ENCODE measurements at regions not wholly inside any gene's neighbourhood (a gene's known extent, or its start where the extent isn't known, plus 50 kb on each side); places are given as distances from the start of the nearest gene placed in this dataset.

DNA sequence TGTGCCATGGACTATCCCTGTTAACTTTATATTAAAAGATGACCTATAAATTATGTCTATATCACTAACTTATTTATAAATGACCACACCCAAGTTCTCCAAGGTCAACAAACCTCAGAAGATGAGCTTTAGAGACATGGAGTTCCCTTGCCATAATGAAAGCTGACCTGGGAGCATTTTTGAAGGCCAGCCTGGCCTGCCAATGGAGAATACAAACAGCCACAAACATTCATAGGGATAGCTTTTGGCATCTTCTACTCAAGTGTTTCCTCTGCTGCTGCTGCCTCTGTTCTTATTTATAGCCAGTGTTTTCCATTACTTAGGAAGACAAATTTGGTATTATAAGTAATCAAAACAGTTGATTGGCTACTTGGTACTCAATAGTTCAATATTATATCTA, 117.3 kb upstream of the ADAMTS19 start:
- DNase-seq: no peak

DNA sequence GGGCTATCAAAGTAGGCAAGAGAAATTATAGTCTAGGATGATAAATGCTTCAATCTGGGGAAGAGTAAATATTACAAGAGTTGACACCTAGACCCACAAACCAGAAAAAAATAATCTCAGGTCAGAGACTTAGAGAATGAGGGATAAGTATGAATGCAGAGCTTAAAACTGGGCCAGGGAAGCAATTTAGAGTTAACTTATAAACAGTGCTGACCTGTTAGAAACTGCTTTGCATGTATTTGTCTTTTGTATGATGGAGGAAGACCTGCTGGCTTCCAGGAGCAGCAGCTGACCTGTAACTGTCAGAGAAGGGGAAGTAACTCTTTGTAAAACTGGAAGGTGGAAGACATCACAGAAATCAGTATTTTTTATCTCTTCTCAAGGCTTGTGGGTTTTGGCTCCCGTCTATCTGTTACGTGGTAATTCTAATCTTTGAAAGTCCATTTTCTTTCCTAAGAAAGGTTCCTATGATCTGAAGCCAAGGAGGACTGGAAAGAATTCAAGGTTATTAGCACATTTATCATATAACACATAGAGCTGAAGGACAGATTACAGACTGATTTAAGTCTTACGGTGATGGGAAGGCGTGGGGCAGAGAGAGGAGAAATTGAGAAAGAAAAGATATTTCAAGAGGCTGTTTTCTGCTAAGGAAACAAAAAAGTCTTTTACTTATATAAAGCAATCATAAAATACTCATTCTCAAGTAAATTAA, 114.7 kb upstream of the ADAMTS19 start:
- no peak for DNase-seq

DNA sequence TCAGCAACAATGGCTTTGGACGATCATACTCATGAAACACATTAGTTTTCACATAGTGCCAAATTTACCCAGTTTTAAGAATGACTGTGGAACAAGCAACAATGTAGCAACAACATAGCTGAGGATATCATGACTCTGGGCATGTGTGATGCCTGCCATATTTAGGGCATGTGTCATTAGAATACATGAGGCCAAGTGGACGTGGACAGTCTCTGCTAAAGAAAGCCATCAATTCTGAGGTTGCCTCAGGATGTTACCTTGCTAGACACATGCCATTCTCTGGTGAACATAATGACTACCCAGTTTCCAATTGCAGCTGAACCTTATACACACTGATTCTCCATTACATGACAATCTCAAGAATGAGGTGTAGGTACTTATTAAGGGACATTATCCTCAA, 103.3 kb upstream of the ADAMTS19 start:
- DNase-seq: no peak

DNA sequence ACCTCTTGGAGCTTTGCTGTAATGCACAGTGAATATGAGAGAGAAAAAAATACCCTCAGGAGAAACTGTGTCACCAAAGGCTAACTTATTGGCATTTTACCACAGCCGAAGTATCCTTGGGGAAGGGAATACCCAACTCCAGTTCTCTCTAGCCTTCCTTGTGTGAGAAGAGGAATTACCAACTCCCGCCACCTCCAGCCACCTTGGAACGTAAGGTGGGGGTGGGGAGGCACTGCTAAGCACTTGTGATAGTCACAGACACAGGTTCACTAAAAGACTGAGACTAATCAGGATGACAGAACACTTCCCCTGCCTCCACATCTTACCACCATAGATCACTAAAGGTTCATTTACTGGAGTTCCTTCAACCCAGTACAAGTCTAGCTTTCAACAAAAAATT, 102.0 kb upstream of the ADAMTS19 start:
- no peak for DNase-seq

DNA sequence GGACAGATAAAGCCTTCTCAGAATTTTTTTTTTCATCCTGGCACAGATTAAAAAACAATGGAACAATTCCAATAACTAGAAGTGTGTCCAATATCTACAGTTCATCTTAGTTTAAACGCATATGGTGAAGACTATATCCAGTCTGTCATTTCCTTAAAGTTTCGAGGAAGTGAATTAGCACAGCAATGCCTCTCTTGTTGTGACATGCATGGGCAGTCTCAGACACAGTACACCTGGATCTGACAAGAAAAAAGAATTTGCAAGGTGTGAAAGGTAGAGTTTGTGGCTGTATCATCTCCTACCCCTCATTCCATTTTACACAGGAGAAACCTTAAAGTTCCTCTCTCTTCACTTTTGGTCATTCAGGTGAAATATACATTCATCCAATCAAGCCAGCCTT, 100.6 kb upstream of the ADAMTS19 start:
- DNase-seq: no peak

DNA sequence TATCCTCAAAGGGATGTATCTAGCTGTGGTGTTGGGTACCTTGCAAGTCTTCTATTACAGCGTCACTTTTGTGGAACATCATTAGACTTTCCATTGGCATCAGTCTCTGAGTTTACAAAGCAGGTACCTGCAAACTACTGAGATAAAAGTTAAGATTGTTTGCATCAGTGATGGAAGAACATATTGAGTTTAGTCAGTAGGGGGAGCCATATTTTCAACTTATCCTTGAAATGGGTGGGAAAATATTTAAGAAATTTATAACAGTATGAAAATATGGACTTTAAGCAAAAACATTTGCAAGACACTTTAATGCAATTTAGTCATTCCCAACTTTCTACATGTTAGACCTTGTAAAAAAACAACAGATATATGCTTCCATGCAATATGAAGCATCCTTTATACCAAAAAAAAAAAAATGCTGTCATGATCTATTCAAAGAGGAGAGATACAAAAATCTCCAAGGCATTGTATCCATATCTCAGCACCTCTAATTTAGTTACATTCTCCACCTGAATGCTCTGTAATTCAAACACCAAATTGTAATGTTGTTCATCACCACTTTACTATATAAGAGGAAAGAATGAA, 98.6 kb upstream of the ADAMTS19 start:
- DNase-seq: no peak

DNA sequence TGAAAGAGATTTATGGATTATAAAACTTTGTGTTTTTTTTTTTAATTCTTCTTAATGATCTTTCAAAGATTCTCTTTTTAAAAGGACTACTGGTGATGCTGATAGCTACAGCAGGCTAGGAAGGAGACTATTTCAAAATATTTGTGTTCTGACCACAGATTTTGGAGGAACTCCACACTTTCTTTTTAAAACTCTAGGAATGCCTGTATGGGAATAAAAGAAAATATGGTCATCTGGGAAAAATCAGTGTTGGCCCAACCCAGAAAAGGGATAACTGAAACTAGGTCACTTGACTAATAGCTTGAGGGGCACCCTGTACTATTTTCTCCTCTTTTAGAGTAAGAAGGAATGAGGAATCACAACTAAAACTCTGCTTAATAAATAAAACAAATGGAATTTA, 97.6 kb upstream of the ADAMTS19 start:
- no peak for DNase-seq

DNA sequence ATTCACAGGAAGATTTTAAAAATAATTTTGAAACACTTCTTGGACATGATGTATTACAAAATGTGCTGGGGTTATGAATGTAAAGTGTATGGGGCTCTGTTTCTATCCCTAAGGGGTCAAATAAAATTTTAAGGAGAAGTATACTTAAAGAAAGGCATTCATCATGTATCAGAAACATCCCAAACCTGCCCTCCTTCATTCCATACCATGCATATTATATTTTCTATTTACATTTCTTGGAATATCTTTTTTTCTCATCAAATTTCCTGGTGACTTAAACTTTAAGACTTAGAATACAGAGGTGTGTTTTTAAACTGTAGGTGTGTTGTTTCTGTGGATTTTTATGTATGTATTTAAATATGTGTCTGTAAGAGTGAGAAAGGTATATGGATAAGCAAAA, 96.1 kb upstream of the ADAMTS19 start:
- no peak for DNase-seq

DNA sequence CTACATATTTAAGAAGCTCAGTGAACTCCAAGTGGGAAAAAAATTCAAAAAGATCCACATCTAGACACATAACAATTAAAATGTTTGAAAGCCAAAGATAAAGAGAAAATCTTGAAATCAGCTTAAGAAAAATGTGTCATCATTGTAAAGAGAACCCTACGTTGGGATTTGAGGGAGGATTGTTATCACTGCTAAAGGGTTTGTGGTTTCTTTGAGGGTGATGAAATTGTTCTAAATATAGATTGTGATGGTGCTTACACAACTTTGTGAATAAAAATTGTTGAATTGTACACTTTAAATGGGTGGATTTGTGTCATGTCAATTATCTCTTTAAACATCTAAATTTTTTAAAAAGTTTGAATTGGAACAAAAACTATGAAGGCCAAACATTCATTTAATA, 92.2 kb upstream of the ADAMTS19 start:
- DNase-seq: no peak

DNA sequence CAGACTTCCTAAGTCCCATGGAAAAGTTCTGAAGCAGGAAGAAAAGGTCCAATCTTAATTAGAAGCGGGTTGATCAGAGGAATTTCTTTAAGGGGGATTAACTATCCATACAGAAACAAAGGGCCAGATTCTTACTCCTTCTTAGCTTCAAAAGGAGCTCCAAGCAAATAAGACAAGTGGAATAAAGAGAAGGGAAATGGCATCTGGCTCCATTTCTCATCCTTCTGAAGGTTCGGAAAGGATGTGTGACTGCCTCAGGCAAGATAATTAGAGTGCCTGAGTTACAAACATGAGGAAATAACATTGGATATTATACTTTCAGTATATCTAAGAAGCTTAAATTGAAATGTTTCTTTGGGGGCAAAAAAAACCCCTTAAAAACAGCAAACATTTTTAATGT, 88.1 kb upstream of the ADAMTS19 start:
- no peak for DNase-seq

DNA sequence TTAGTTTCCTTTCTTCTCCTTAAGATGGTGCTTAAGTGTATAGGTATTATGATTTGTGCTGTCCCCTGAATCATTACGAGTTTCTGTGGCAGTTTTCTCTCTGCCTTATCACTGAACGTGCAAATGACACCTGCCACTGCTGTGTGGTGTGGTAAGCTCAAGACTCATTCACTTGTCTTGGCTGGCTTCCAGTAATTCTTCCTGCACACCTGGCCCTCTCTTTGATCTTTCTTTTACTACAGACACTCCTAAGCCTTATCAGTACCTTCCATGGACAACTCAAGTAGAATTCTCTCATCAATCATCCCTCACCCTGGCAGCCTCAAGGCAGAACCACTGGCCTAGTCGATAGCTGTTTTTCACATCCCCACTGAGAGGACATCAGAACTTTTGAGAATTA, 82.6 kb upstream of the ADAMTS19 start:
- DNase-seq: no peak

DNA sequence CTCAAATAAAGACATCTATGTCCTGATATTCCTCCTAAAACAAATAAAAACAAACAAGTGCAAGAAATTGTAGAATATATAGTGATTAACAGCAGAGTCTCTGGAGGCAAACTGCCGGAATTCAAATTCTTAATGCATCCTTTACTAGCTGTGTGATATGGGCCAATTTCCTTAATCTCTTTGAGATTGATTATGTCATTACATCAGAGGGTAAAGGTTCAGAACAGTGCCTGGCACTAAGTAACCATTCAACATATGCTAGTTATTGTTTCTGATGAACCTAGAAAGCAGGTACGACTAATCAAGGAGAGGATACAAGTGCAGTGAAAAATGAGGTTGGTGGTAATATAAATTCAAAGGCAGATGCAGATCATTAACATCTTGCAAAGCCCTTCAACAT, 81.1 kb upstream of the ADAMTS19 start:
- no peak for DNase-seq

DNA sequence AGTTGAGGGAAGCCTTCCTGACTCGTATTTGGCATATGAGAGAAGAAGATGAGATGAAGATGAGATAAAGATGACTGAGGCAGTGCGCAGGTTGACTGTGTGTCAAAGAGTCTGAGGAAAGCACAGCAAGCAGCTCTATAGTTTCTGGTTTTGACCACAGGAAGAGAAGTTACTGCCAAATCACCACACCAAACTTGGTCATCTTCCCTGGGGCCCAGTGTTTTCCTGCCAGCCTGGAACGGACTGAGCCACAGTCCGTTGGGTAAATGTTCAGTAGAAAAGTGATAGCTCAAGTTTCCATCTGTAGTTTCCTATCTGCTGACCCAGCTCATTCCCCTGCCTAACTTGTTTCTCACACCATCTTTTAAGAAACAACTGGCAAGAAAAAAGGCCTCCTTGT, 80.7 kb upstream of the ADAMTS19 start:
- no peak for DNase-seq

DNA sequence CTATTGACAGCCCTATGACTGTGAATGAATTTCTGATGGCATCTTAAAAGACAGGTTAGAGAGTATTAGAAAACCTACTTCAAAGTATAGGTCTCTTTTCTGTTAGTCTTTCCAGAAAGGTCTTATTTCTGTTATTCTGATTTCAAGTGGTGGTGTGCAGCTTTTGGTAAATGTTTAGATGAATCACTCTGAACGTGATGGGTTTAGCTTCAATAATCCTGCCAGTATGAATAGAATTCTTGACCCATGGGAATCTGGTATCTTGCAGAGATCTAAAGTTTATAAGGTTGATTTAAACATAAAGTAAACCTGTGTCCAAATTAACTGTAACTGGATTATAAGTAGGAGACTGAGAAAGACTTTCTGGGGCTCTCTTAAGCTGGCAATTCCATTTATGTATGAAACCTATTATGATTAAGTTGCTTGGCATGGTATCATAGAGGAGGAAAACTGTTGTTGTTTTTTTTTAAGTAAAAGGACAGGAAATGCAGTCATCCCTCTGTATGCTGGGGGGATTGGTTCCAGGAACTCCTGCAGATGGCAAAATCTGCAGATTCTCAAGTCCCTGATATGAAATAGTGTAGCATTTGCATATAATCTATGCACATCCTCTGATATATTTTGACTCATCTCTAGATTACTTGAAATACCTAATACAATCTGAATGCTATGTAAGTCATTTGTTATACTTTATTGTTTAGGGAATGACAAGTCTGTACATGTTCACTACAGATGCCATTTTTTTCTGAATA, 77.0 kb upstream of the ADAMTS19 start:
- DNase-seq: no peak

DNA sequence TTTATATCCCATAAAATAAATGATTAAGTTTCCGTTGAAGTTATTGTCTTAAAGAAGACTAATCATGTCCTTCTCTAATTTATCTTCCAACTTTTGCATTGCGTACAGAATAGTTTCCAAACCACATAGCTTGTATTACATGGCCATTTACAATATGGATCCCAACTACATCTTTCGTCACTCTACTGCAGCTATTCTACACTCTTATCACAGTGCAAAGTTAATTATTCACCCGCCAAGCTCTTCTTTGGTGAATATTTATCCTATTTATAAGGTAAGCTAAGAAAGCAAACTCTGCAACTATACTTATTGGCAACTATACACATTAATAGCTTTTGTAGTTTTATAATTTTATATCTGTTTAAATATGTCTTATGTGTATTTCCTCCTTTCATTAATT, 75.9 kb upstream of the ADAMTS19 start:
- no peak for DNase-seq

DNA sequence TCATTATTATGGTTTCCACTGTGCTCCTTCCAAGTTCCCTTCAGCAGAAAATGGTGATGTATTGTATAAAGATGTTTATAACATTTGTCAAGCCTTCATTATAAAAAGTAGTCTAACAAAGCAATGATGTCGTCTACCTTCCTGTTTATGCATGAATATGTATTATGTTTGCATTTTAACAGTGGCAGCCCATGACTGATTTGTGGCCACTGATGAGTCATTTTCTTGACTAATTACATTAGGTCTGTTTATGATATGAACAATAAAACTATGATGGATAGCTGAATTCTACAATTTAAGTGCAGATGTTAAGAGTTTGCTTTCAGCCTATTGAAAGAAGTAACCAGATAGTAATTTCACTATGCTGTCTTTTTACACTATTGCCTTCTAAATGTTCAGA, 75.4 kb upstream of the ADAMTS19 start:
- no peak for DNase-seq

DNA sequence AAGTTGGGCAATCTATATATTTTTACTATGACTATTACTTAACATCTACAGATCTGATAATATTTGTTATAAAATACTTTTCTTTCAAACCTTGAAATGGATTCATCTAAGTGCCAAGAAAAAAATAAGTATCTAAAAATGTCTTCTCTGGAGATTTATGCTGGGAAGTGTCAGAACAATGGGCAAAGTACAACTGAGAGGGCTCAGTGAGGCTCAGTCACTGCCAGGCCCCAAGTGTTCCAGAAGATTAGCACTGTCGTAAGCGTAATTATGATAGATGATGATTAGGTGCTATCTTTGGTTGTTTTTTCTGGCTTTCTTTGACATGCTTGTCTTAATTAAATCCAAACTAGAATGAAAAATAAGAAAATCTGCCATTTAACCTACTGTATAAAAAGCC, 72.2 kb upstream of the ADAMTS19 start:
- no peak for DNase-seq

DNA sequence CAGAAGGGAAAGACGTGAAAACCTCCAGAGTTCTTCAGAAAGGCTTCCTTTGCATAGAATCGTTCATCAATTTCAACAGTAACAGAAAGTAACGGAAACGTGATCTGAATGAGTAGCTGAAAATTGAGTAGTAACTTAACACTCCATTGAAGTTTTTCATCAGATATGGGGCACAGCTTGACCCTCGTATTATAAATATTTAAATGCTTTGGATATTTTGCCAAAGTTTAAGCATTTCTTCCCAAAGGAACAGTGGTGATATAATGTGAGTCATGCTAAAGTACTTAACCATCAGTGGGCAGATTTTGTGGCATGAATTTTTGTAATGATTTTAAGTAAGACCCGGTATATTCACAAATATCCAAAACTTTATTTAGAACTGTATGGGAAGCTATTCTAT, 67.4 kb upstream of the ADAMTS19 start:
- no peak for DNase-seq

DNA sequence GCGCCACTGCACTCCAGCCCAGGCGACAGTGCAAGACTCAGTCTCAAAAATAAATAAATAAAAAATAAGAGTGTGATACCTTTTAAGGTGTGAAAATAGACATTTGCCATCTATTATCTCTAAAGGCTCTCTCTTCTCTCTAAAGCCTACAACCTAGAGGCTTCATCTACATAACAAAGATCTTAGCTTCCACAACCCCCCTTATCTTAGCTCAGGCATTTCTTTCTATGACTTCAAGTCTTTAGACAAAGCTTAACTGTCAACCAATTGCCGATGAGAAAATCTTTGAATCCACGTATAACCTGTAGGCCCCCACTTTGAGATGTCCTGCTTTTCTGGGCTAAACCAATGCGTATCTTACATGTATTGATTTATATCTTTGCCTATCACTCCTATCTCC, 64.9 kb upstream of the ADAMTS19 start:
- DNase-seq: no peak

DNA sequence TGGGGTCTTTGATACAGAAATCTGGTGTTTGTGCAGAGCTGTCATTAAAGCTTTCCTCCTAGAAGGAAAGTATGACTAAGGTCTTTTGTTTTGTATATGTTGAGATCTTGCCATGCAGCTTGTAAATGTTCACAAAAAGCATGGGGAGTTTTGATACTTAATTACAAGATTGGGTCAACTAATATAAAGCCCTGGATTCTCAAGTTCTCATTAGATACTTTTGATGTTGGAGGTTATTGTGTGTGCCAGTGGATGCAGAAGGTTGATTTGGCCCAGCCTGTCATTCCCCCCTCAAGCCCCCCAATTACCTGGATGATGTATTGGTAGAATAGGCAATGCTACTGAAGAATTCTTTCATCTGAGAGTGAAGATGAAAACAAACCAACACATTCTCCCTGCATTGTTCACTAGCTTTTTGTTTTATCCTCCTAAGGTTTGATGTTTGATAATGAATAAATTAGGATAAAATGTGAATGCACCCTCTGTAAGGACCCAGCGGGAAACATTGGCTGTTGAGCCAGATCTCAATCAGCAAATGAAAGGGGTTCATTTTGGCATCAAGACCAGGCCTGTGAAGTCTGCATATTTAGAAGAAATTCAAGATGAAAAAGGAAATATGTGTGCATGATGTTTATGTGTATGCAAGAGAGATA, 61.9 kb upstream of the ADAMTS19 start:
- DNase-seq: no peak

DNA sequence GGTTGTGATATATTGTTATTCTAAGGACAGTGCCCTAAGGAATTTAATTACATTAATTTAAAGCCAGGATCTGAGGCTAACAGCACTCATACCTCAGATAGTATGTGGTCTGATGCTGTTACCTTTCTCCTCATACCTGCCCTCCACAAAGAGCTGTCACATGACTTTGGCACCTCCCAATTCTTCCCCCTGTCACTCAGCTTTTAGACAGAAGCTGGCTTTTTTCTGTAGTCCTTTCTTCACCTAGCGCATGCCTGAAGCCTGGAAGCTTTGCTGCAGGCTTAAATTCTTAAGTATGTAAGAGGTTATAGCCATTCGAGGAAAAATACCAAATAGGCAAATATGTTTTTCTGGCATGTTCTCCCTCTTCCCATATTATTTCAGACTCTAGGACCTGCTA, 61.0 kb upstream of the ADAMTS19 start:
- no peak for DNase-seq

DNA sequence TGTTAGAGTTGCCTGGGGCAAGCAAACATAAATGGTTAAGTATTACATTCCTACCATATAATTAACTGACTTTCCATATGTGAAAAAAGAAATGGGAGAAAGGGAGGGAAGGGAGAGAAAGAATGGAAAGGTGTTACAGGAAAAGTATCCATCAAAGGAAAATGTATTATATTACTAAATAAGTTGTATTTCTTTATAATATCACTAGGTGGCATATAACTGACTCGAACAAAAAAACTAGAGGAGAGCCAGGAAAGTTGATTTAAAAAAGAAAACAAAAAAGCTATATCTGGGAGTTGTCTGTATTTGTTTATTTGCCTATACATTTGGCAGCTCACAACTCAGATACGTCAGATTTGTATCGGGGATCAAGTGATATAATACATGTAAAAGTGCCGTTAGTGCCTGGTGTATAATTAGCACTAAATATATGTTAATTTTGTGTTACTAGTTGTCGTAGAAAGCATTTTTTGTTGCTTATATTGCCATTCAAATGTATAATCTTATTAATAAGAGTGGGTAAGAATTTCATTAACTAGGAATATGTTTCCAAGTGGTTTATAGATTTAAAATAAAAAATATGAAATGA, 59.6 kb upstream of the ADAMTS19 start:
- DNase-seq: no peak

DNA sequence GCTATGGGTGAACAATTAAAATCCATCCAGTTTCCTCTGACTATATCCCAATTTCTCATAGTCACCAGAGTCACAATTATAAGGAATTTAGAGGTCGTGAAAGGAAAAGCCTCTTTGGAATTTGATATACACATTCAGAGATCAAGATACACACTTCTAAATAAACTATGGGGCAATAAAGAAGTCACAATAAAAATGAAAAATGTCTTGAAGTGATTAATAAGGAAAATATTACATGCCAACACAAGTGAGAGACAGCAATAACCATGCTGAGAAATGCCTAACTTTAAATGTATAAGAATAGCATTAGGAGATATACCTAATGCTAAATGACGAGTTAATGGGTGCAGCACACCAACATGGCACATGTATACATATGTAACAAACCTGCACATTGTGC, 54.9 kb upstream of the ADAMTS19 start:
- DNase-seq: no peak

DNA sequence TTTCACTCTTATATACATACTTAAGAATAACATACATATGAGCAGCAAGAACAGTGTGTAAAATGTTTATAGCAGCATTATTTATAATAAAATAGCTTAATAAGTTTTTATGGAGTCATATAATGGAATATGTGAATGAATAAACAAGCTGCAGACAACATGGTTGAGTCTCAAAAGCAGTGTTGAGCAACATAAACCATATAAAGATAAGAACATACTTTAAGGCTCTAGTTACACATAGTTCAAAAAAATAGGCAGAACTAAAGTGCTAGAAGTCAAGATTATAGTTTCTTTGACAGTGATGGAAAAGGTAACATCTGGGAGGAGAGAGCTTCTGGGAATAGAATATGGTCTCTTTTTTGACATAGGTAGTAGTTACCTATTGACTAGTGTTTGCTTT, 53.7 kb upstream of the ADAMTS19 start:
- no peak for DNase-seq

Measured in NCI-H748 treated with DMSO at 0.1 percent for 48 hours (cell line).